ENCODE measurements at regions not wholly inside any gene's neighbourhood (a gene's known extent, or its start where the extent isn't known, plus 50 kb on each side); places are given as distances from the start of the nearest gene placed in this dataset.

DNA sequence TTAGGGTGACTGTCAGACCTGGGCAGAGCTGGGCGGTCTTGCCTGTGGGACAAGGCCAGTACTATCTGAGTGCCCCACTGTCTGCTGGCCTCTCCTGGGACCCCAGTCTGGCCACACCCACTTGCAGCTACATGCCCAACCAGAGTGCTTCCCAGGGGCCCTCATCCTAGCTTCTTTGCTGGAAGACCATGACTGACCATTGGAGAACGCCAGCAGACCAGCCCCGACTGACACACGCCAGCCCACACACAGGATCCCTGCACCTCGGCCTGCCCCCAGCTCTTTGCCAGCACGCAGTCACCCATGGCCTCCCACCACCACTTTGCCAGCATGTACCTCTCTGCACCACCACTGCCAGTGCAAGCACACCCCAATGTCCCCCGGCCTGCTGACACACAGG lies 585.7 kb downstream of the ZNF674 start:
- H3K27ac ChIP-seq (ENCODE audit: low read depth, low read length, poor library complexity, severe bottlenecking) = no peak overlapping the region
- H3K9me2 ChIP-seq (ENCODE audit: low read depth, low read length) = no peaks in the 10 kb centered on the region
- H3F3A ChIP-seq (ENCODE audit: insufficient read depth, low read length) = no peaks in the 10 kb centered on the region
- H4K20me1 ChIP-seq (ENCODE audit: insufficient read depth, low read length) = no peaks in the 10 kb centered on the region
- H3K9ac ChIP-seq (ENCODE audit: low read length) = no peak overlapping the region
- no peaks in the 10 kb centered on the region for H3K79me2 ChIP-seq (ENCODE audit: insufficient read depth, low read length)
- no peaks in the 10 kb centered on the region for H3K36me3 ChIP-seq (ENCODE audit: insufficient read depth, low read length)
- no peak overlapping the region for H3K4me2 ChIP-seq (ENCODE audit: low read length)
- no peak for TF ChIP-seq EZH2 (IDR thresholded peaks at IDR 0.05; ENCODE audit: borderline replicate concordance, low read length)
- H2AFZ ChIP-seq (ENCODE audit: low read length) = no peak overlapping the region
- H3K9me3 ChIP-seq (ENCODE audit: low read length) = no peaks in the 10 kb centered on the region
- no peaks in the 10 kb centered on the region for H3K27me3 ChIP-seq (ENCODE audit: insufficient read depth, low read length)
- no peak overlapping the region for H3K4me3 ChIP-seq (ENCODE audit: low read depth, low read length, poor library complexity, severe bottlenecking)
- H3K4me1 ChIP-seq (ENCODE audit: insufficient read depth, low read length, severe bottlenecking) = no peaks in the 10 kb centered on the region

DNA sequence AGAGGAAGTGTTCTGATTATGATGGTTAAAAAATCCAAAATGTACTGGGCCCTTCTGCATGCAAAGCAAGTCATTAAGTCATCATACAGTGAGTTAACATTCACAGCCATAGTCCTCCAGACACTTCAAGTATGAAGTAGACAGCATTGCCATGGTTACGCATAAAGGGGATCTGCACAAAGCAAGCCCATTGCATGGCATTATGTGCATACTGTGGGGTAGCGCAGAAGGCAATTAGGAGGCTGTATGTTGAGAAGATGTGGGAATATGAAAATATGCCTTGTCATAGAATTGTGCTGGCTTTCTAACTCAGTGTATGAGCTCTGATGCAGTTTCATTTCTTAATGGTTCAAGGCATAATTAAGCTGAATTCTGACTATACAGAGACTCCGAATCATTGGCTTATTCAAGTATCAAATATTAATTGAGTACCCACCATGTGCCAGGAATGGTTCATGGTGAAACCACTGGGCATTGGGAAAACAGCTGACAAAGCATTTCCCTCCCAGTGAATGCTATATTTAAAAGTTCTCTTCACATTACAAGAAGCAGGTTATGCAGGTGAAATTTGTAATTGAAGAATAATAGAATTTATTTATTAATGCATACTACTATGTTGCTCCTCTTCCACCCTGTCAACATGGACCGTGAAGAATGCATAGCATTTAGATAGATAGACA lies 588.9 kb downstream of the ZNF674 start:
- Histone ChIP-seq H3K9ac (ENCODE audit: low read length) (no peak overlapping the region), H3K4me1 (ENCODE audit: insufficient read depth, low read length, severe bottlenecking) (no peaks in the 10 kb centered on the region), H3K4me3 (ENCODE audit: low read depth, low read length, poor library complexity, severe bottlenecking) (no peak overlapping the region), H3K36me3 (ENCODE audit: insufficient read depth, low read length) (no peaks in the 10 kb centered on the region), H3F3A (ENCODE audit: insufficient read depth, low read length) (no peaks in the 10 kb centered on the region), H3K9me2 (ENCODE audit: low read depth, low read length) (no peaks in the 10 kb centered on the region), H2AFZ (ENCODE audit: low read length) (no peak overlapping the region), H3K4me2 (ENCODE audit: low read length) (no peak overlapping the region), H3K27ac (ENCODE audit: low read depth, low read length, poor library complexity, severe bottlenecking) (no peak overlapping the region), H3K79me2 (ENCODE audit: insufficient read depth, low read length) (no peaks in the 10 kb centered on the region), H3K27me3 (ENCODE audit: insufficient read depth, low read length) (no peaks in the 10 kb centered on the region), H4K20me1 (ENCODE audit: insufficient read depth, low read length) (no peaks in the 10 kb centered on the region), H3K9me3 (ENCODE audit: low read length) (no peaks in the 10 kb centered on the region)
- TF ChIP-seq, protein P1, sequence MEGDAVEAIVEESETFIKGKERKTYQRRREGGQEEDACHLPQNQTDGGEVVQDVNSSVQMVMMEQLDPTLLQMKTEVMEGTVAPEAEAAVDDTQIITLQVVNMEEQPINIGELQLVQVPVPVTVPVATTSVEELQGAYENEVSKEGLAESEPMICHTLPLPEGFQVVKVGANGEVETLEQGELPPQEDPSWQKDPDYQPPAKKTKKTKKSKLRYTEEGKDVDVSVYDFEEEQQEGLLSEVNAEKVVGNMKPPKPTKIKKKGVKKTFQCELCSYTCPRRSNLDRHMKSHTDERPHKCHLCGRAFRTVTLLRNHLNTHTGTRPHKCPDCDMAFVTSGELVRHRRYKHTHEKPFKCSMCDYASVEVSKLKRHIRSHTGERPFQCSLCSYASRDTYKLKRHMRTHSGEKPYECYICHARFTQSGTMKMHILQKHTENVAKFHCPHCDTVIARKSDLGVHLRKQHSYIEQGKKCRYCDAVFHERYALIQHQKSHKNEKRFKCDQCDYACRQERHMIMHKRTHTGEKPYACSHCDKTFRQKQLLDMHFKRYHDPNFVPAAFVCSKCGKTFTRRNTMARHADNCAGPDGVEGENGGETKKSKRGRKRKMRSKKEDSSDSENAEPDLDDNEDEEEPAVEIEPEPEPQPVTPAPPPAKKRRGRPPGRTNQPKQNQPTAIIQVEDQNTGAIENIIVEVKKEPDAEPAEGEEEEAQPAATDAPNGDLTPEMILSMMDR (IDR thresholded peaks at IDR 0.05; ENCODE audit: low read length) = no peak
- no peak for TF ChIP-seq EZH2 (IDR thresholded peaks at IDR 0.05; ENCODE audit: borderline replicate concordance, low read length)

DNA sequence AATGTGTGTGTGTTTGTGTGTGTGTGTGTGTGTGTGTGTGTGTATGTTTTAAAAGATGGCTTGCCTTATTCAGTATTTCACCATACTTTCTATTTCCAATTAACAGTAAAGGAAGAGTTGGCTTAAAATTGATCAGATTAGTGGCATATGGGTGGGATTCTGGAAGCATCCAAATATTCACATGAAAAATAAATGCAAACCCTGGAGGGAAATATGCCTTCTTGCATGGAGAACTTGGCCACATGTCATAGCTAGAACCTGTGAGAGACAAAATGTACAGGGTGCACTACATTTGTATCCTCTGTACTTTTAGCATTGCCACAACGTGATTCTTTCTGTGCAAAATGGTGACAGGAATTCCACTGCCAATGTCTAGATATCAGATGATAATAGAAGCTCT lies 589.6 kb downstream of the ZNF674 start:
- Histone ChIP-seq H2AFZ (ENCODE audit: low read length) (no peak overlapping the region), H3F3A (ENCODE audit: insufficient read depth, low read length) (no peaks in the 10 kb centered on the region), H3K9ac (ENCODE audit: low read length) (no peak overlapping the region), H3K36me3 (ENCODE audit: insufficient read depth, low read length) (no peaks in the 10 kb centered on the region), H4K20me1 (ENCODE audit: insufficient read depth, low read length) (no peaks in the 10 kb centered on the region), H3K9me3 (ENCODE audit: low read length) (no peaks in the 10 kb centered on the region), H3K4me1 (ENCODE audit: insufficient read depth, low read length, severe bottlenecking) (no peaks in the 10 kb centered on the region), H3K27me3 (ENCODE audit: insufficient read depth, low read length) (no peaks in the 10 kb centered on the region), H3K27ac (ENCODE audit: low read depth, low read length, poor library complexity, severe bottlenecking) (no peak overlapping the region), H3K9me2 (ENCODE audit: low read depth, low read length) (no peaks in the 10 kb centered on the region), H3K4me3 (ENCODE audit: low read depth, low read length, poor library complexity, severe bottlenecking) (no peak overlapping the region), H3K4me2 (ENCODE audit: low read length) (no peak overlapping the region), H3K79me2 (ENCODE audit: insufficient read depth, low read length) (no peaks in the 10 kb centered on the region)
- no peak for TF ChIP-seq EZH2 (IDR thresholded peaks at IDR 0.05; ENCODE audit: borderline replicate concordance, low read length)
- TF ChIP-seq, protein P1 (IDR thresholded peaks at IDR 0.05; ENCODE audit: low read length) = no peak

DNA sequence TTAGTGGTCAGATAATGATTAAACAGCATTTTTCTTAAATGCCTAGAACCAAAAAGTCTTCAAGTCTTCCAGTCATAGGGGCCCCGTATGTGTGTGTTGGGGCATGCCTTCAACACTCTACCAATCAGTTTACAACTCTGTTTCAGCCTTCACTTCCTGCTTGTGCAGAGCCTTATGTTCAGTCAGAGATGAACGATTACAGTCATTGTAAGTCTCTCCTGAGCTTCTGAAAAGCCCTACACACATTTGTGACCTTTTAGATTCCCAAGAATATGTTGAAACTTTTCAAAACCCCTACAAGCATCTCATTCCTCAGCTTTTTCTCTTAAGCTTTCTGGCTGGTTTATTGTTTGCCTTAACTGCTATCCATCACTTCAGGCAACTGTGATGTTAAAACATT lies 591.2 kb downstream of the ZNF674 start:
- H3K4me2 ChIP-seq (ENCODE audit: low read length) = no peak overlapping the region
- no peaks in the 10 kb centered on the region for H3K9me3 ChIP-seq (ENCODE audit: low read length)
- no peak overlapping the region for H3K9ac ChIP-seq (ENCODE audit: low read length)
- no peak overlapping the region for H3K27ac ChIP-seq (ENCODE audit: low read depth, low read length, poor library complexity, severe bottlenecking)
- H3F3A ChIP-seq (ENCODE audit: insufficient read depth, low read length) = no peaks in the 10 kb centered on the region
- no peaks in the 10 kb centered on the region for H3K9me2 ChIP-seq (ENCODE audit: low read depth, low read length)
- TF ChIP-seq, protein P1 (IDR thresholded peaks at IDR 0.05; ENCODE audit: low read length) = no peak
- TF ChIP-seq EZH2 (IDR thresholded peaks at IDR 0.05; ENCODE audit: borderline replicate concordance, low read length) = no peak
- H2AFZ ChIP-seq (ENCODE audit: low read length) = no peak overlapping the region
- no peaks in the 10 kb centered on the region for H3K4me1 ChIP-seq (ENCODE audit: insufficient read depth, low read length, severe bottlenecking)
- no peaks in the 10 kb centered on the region for H3K36me3 ChIP-seq (ENCODE audit: insufficient read depth, low read length)
- H3K4me3 ChIP-seq (ENCODE audit: low read depth, low read length, poor library complexity, severe bottlenecking) = no peak overlapping the region
- H3K27me3 ChIP-seq (ENCODE audit: insufficient read depth, low read length) = no peaks in the 10 kb centered on the region
- no peaks in the 10 kb centered on the region for H3K79me2 ChIP-seq (ENCODE audit: insufficient read depth, low read length)
- H4K20me1 ChIP-seq (ENCODE audit: insufficient read depth, low read length) = no peaks in the 10 kb centered on the region

All from OCI-LY1 (cell line).